CD4-positive, alpha-beta T cell (primary cell): ENCODE measurements at regions not wholly inside any gene's neighbourhood (a gene's known extent, or its start where the extent isn't known, plus 50 kb on each side); places are given as distances from the start of the nearest gene placed in this dataset.

Experiments
- ATAC-seq: fragments of 200-7000 bp; cut with Tn5 transposase; one replicate; pipeline ENCODE4 v1.10.0; 2022; ENCODE audit warnings: mild to moderate bottlenecking; ENCODE audit not compliant: poor library complexity
- CTCF ChIA-PET: fragments of 350-600 bp; sonication (Branson Sonifier 250); formaldehyde crosslinking; loops from one replicate; lab custom pipeline; 2021; ENCODE audit warnings: antibody characterized with exemption, inconsistent platforms; lab: Charles Lee
- POLR2A ChIA-PET: fragments of 350-600 bp; sonication (Branson Sonifier 250); formaldehyde crosslinking; loops from one replicate; lab custom pipeline; 2021; ENCODE audit warnings: antibody characterized with exemption, inconsistent platforms; lab: Charles Lee
- DNase-seq, 14 experiments: peaks; one replicate each; pipeline ENCODE4 v3.0.0-alpha.2; 2013 to 2020; ENCODE audit warnings: mixed read lengths in 2 of 14
- H3K27ac ChIP-seq, 2 donors: one replicate each; pipeline versions ENCODE4 v1.5.1 to v1.7.0; 2013; ENCODE audit warnings: low read length in 2 of 2, low read depth in 1 of 2, mild to moderate bottlenecking in 1 of 2
- H3K27me3 ChIP-seq, 2 experiments: 1 replicate in 1 of 2; 2 replicates in 1 of 2; pipeline versions ENCODE4 v1.6.1 to v1.7.0; 2013; ENCODE audit warnings: low read length in 2 of 2, control low read depth in 1 of 2, mild to moderate bottlenecking in 1 of 2, moderate library complexity in 1 of 2; ENCODE audit not compliant: insufficient read depth in 2 of 2, control insufficient read depth in 1 of 2
- H3K36me3 ChIP-seq: one replicate; pipeline ENCODE4 v1.6.1; 2013; ENCODE audit warnings: low read length, control low read depth; ENCODE audit not compliant: insufficient read depth
- H3K4me1 ChIP-seq: one replicate; pipeline ENCODE4 v1.6.1; 2013; ENCODE audit warnings: low read length, control low read depth; ENCODE audit not compliant: insufficient read depth
- H3K4me3 ChIP-seq: one replicate; pipeline ENCODE4 v1.5.1; 2013; ENCODE audit warnings: mild to moderate bottlenecking, low read length, moderate library complexity
- H3K9me3 ChIP-seq, 2 experiments: 1 replicate in 1 of 2; 2 replicates in 1 of 2; pipeline versions ENCODE4 v1.6.1 to v1.7.0; 2013; ENCODE audit warnings: low read length in 2 of 2, mild to moderate bottlenecking in 2 of 2, control low read depth in 1 of 2, moderate library complexity in 1 of 2; ENCODE audit not compliant: control insufficient read depth in 1 of 2, insufficient read depth in 1 of 2
- H3K27ac Mint-ChIP-seq: one replicate; pipeline ENCODE4 v1.8.0; 2020; ENCODE audit warnings: mixed read lengths
- H3K27me3 Mint-ChIP-seq: one replicate; pipeline ENCODE4 v1.8.0; 2021; ENCODE audit warnings: mixed read lengths
- H3K36me3 Mint-ChIP-seq: one replicate; pipeline ENCODE4 v1.8.0; 2021; ENCODE audit warnings: low read depth, mixed read lengths
- H3K4me1 Mint-ChIP-seq: one replicate; pipeline ENCODE4 v1.8.0; 2021; ENCODE audit warnings: low read depth, mixed read lengths
- H3K4me3 Mint-ChIP-seq: one replicate; pipeline ENCODE4 v1.8.0; 2020; ENCODE audit warnings: mild to moderate bottlenecking, mixed read lengths
- H3K9me3 Mint-ChIP-seq: one replicate; pipeline ENCODE4 v1.8.0; 2020; ENCODE audit warnings: mixed read lengths
- intact Hi-C, 2 experiments: fragments of 100-400 bp; cut with DNase I in 1 of 2; cut with micrococcal nuclease in 1 of 2; formaldehyde crosslinking; loops; one replicate each; pipeline versions ENCODE4 v1.15.1 to v1.9.0; 2023 to 2025; cut with DNase I, micrococcal nuclease
- TF ChIP-seq, protein P1 (sequence below): fragments of 200-600 bp; IDR thresholded peaks from one replicate; pipeline ENCODE4 v1.8.0; 2022; ENCODE audit warnings: antibody characterized with exemption, mild to moderate bottlenecking

DNA sequence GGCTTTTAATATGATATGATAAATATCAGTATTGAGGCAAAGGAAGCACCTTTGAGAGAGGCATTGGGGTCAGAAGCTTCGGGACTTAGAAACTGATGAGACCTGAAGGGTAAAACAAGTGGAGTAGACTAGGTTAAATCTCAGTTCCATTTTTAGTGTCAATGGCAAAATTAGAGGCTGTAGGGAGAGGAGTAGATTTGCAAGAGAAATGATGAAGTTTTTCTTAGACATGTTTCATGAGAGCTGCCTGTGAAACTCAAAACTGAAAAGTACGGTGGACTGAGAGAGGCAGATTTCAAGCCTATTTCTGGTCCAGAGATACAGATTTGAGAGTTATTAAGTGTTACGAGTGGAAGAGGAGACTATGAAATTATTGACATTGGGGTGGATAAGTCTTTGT is 278.5 kb downstream of the TAF11L14 start:
- H3K4me3 ChIP-seq, result no peak overlapping the region
- TF ChIP-seq, protein P1, sequence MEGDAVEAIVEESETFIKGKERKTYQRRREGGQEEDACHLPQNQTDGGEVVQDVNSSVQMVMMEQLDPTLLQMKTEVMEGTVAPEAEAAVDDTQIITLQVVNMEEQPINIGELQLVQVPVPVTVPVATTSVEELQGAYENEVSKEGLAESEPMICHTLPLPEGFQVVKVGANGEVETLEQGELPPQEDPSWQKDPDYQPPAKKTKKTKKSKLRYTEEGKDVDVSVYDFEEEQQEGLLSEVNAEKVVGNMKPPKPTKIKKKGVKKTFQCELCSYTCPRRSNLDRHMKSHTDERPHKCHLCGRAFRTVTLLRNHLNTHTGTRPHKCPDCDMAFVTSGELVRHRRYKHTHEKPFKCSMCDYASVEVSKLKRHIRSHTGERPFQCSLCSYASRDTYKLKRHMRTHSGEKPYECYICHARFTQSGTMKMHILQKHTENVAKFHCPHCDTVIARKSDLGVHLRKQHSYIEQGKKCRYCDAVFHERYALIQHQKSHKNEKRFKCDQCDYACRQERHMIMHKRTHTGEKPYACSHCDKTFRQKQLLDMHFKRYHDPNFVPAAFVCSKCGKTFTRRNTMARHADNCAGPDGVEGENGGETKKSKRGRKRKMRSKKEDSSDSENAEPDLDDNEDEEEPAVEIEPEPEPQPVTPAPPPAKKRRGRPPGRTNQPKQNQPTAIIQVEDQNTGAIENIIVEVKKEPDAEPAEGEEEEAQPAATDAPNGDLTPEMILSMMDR, result no peak
- Mint-ChIP-seq H3K27me3 (no peaks in the 10 kb centered on the region), H3K36me3 (no peaks in the 10 kb centered on the region), H3K4me1 (no peaks in the 10 kb centered on the region), H3K27ac (no peak overlapping the region), H3K9me3 (peaks cover 8% of the 10 kb centered on the region), H3K4me3 (no peak overlapping the region)
- no peak for DNase-seq
- POLR2A ChIA-PET, result no interaction called here
- no peak for ATAC-seq
- intact Hi-C loops, result no loop called here
- H3K4me1 ChIP-seq, result no peaks in the 10 kb centered on the region
- H3K27me3 ChIP-seq, result no peaks in the 10 kb centered on the region
- no peaks in the 10 kb centered on the region for H3K36me3 ChIP-seq
- no peaks in the 10 kb centered on the region for H3K9me3 ChIP-seq
- H3K27ac ChIP-seq, result no peak overlapping the region
- CTCF ChIA-PET, result no interaction called here

DNA sequence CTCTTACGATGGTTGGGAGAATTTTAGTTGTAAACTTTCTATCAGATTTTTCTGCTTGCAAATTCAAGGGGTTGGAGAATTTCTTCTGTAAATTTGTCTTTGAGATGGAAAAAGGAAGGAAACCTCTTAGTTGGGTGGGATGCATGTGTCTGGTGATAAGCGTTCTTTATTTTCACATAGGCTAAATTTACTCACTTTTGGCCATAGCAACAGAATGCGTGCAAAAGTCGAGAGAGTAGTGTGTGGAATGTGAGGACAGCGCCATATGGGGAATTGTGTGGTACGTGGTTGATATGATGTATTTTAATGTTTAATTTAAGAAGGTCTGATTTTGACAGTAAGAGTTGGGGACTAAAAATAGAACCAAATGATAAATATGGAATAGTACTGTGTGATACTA is 282.2 kb downstream of the TAF11L14 start:
- Mint-ChIP-seq H3K4me1 (no peaks in the 10 kb centered on the region), H3K4me3 (no peak overlapping the region), H3K27ac (no peak overlapping the region), H3K9me3 (peaks cover 15% of the 10 kb centered on the region), H3K27me3 (no peaks in the 10 kb centered on the region), H3K36me3 (no peaks in the 10 kb centered on the region)
- POLR2A ChIA-PET, result no interaction called here
- TF ChIP-seq, protein P1, result no peak
- no peak for DNase-seq
- no peaks in the 10 kb centered on the region for H3K9me3 ChIP-seq
- no peaks in the 10 kb centered on the region for H3K27me3 ChIP-seq
- no peaks in the 10 kb centered on the region for H3K36me3 ChIP-seq
- H3K4me1 ChIP-seq, result no peaks in the 10 kb centered on the region
- no peak for ATAC-seq
- H3K27ac ChIP-seq, result no peak overlapping the region
- no peak overlapping the region for H3K4me3 ChIP-seq
- CTCF ChIA-PET, result no interaction called here
- intact Hi-C loops, result no loop called here

DNA sequence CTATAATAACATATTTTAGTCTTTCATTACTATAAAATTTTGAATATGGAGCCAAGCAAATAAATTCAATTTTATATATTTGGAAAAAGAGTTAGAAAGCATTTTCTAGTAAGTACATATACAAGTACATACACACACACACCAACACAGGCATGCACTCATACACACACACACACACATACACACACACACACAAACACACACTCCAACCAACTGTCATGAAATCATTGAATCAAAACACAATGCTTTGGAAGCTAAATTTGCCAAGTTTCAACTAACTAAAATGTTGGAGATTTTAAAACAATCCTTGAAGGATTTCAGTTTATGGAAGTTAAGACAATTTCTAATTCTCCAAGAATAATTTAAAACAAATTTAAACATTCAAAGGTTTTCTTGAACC is 283.2 kb downstream of the TAF11L14 start:
- ChIA-PET CTCF (no interaction called here), POLR2A (no interaction called here)
- H3K4me1 Mint-ChIP-seq, result no peaks in the 10 kb centered on the region

More for the DNA sequence above, 283.2 kb downstream of the TAF11L14 start:
- Mint-ChIP-seq H3K4me3 (no peak overlapping the region), H3K9me3 (peaks cover 15% of the 10 kb centered on the region), H3K27ac (no peak overlapping the region), H3K36me3 (no peaks in the 10 kb centered on the region), H3K27me3 (no peaks in the 10 kb centered on the region)
- H3K27ac ChIP-seq, result no peak overlapping the region
- H3K4me1 ChIP-seq, result no peaks in the 10 kb centered on the region
- H3K36me3 ChIP-seq, result no peaks in the 10 kb centered on the region
- intact Hi-C loops, result no loop called here
- peaks cover 0 to 4% of the 10 kb centered on the region in 2 experiments for H3K9me3 ChIP-seq
- TF ChIP-seq, protein P1, result no peak
- H3K4me3 ChIP-seq, result no peak overlapping the region
- DNase-seq (no peak), ATAC-seq (no peak)
- no peaks in the 10 kb centered on the region for H3K27me3 ChIP-seq
